ENCODE measurements at regions not wholly inside any gene's neighbourhood (a gene's known extent, or its start where the extent isn't known, plus 50 kb on each side); places are given as distances from the start of the nearest gene placed in this dataset.
"Not testable (repeated sequence)": the region's sequence is repeated elsewhere in the genome, so short reads cannot be mapped to it uniquely, and the experiment has no call there.

- DNase-seq (no peak), ATAC-seq (no peak)
- H3K9me3 Mint-ChIP-seq, result no peaks in the 10 kb centered on the region
- H3K4me1 Mint-ChIP-seq (ENCODE audit: low read depth), result no peaks in the 10 kb centered on the region
- peaks cover 3% of the 10 kb centered on the region for H3K27me3 Mint-ChIP-seq (ENCODE audit: low read depth)
- no peaks in the 10 kb centered on the region for H3K36me3 Mint-ChIP-seq (ENCODE audit: insufficient read depth)
- H3K4me3 Mint-ChIP-seq, result no peak overlapping the region
Measured at GRCh38 chr4:174388461-174389145, 104.9 kb downstream of the CEP44 start.

GRCh38 chr4:174387721-174388120 is 104.0 kb downstream of the CEP44 start:
- DNase-seq (no peak), ATAC-seq (no peak)
- Mint-ChIP-seq H3K36me3 (ENCODE audit: insufficient read depth) (no peaks in the 10 kb centered on the region), H3K27me3 (ENCODE audit: low read depth) (peaks cover 3% of the 10 kb centered on the region), H3K4me1 (ENCODE audit: low read depth) (no peaks in the 10 kb centered on the region), H3K4me3 (no peak overlapping the region), H3K9me3 (no peaks in the 10 kb centered on the region)

- Mint-ChIP-seq H3K9me3 (no peaks in the 10 kb centered on the region), H3K4me3 (no peak overlapping the region), H3K4me1 (ENCODE audit: low read depth) (no peaks in the 10 kb centered on the region), H3K36me3 (ENCODE audit: insufficient read depth) (no peaks in the 10 kb centered on the region), H3K27me3 (ENCODE audit: low read depth) (peaks cover 3% of the 10 kb centered on the region)
- no peak for DNase-seq
- ATAC-seq, result no peak
Measured at GRCh38 chr4:174387143-174387542, 103.4 kb downstream of the CEP44 start.

GRCh38 chr4:174383783-174384182 is 100.1 kb downstream of the CEP44 start:
- DNase-seq (no peak), ATAC-seq (no peak)
- Mint-ChIP-seq H3K4me1 (ENCODE audit: low read depth) (no peaks in the 10 kb centered on the region), H3K27me3 (ENCODE audit: low read depth) (peaks cover 8% of the 10 kb centered on the region), H3K9me3 (no peaks in the 10 kb centered on the region), H3K36me3 (ENCODE audit: insufficient read depth) (no peaks in the 10 kb centered on the region), H3K4me3 (no peak overlapping the region)

- ATAC-seq; DNase-seq; H3K27me3 Mint-ChIP-seq (ENCODE audit: low read depth); H3K9me3 Mint-ChIP-seq; H3K36me3 Mint-ChIP-seq (ENCODE audit: insufficient read depth); H3K4me3 Mint-ChIP-seq; H3K4me1 Mint-ChIP-seq (ENCODE audit: low read depth): not testable (repeated sequence)
Measured at GRCh38 chr4:174382938-174383605, 99.4 kb downstream of the CEP44 start.
